NCI-H460 (cell line): ENCODE measurements at regions not wholly inside any gene's neighbourhood (a gene's known extent, or its start where the extent isn't known, plus 50 kb on each side); places are given as distances from the start of the nearest gene placed in this dataset.
"Not testable (repeated sequence)": the region's sequence is repeated elsewhere in the genome, so short reads cannot be mapped to it uniquely, and the experiment has no call there.

Source experiments
- DNase-seq: peaks from one replicate; pipeline ENCODE4 v3.0.0-alpha.2; 2016; ENCODE audit warnings: low read depth; ENCODE audit errors: extremely low read depth

GRCh38 chrX:45622042-45622423 lies 421.4 kb upstream of the DIPK2B start:
- no peak for DNase-seq

- DNase-seq = no peak
These were observed 420.8 kb upstream of the DIPK2B start for GRCh38 chrX:45621376-45622041.

GRCh38 chrX:45619290-45619689 lies 418.6 kb upstream of the DIPK2B start:
- DNase-seq = no peak

GRCh38 chrX:45615591-45615990 lies 414.9 kb upstream of the DIPK2B start:
- DNase-seq = not testable (repeated sequence)

- DNase-seq = no peak
These were observed 414.2 kb upstream of the DIPK2B start for GRCh38 chrX:45614853-45615252.

- DNase-seq = no peak
These were observed 401.5 kb upstream of the DIPK2B start for GRCh38 chrX:45602151-45602550.

- no peak for DNase-seq
These were observed 400.4 kb upstream of the DIPK2B start for GRCh38 chrX:45601052-45601451.

GRCh38 chrX:45598861-45599260 lies 398.2 kb upstream of the DIPK2B start:
- no peak for DNase-seq

- no peak for DNase-seq
These were observed 395.6 kb upstream of the DIPK2B start for GRCh38 chrX:45596188-45596808.

- no peak for DNase-seq
These were observed 391.4 kb upstream of the DIPK2B start for GRCh38 chrX:45592101-45592500.

GRCh38 chrX:45591650-45592049 lies 391.0 kb upstream of the DIPK2B start:
- no peak for DNase-seq

GRCh38 chrX:45584717-45585116 lies 384.0 kb upstream of the DIPK2B start:
- DNase-seq = no peak

- no peak for DNase-seq
These were observed 376.7 kb upstream of the DIPK2B start for GRCh38 chrX:45577361-45577760.

- no peak for DNase-seq
These were observed 370.8 kb upstream of the DIPK2B start for GRCh38 chrX:45571453-45571852.

GRCh38 chrX:45566456-45566855 lies 365.8 kb upstream of the DIPK2B start:
- no peak for DNase-seq

GRCh38 chrX:45557387-45557786 lies 356.7 kb upstream of the DIPK2B start:
- DNase-seq = peak; percentile 4

- no peak for DNase-seq
These were observed 354.1 kb upstream of the DIPK2B start for GRCh38 chrX:45554736-45555135.

- no peak for DNase-seq
These were observed 352.7 kb upstream of the DIPK2B start for GRCh38 chrX:45553417-45553816.

GRCh38 chrX:45546697-45547096 lies 346.0 kb upstream of the DIPK2B start:
- not testable (repeated sequence) for DNase-seq

- DNase-seq = no peak
These were observed 339.5 kb upstream of the DIPK2B start for GRCh38 chrX:45540181-45540580.

- no peak for DNase-seq
These were observed 337.3 kb upstream of the DIPK2B start for GRCh38 chrX:45537936-45538335.

- no peak for DNase-seq
These were observed 327.2 kb upstream of the DIPK2B start for GRCh38 chrX:45527834-45528233.

- no peak for DNase-seq
These were observed 324.1 kb upstream of the DIPK2B start for GRCh38 chrX:45524805-45525204.
